ENCODE measurements at regions not wholly inside any gene's neighbourhood (a gene's known extent, or its start where the extent isn't known, plus 50 kb on each side); places are given as distances from the start of the nearest gene placed in this dataset.

GRCh38 chr6:14876778-14877613, 368.9 kb upstream of the JARID2 start:
- TF ChIP-seq ISL1 (CRISPR knock-in tag; IDR thresholded peaks at IDR 0.05) (no peak), PPARA (CRISPR knock-in tag; IDR thresholded peaks at IDR 0.05; ENCODE audit: borderline replicate concordance) (no peak), CSRNP3 (CRISPR knock-in tag; IDR thresholded peaks at IDR 0.05) (no peak)
